Thyroid gland (tissue), 4 donors: ENCODE measurements at regions not wholly inside any gene's neighbourhood (a gene's known extent, or its start where the extent isn't known, plus 50 kb on each side); places are given as distances from the start of the nearest gene placed in this dataset.

Experiments used
- CTCF ChIP-seq, 6 experiments: fragments of 200-600 bp in 3 of 6; fragments of 450-650 bp in 3 of 6; sonication (generic) in 3 of 6; IDR thresholded peaks; one replicate each; pipeline ENCODE4 v1.5.1; 2016 to 2019; ENCODE audit warnings: antibody characterized with exemption in 6 of 6, mild to moderate bottlenecking in 2 of 6, inconsistent platforms in 1 of 6, moderate library complexity in 1 of 6
- POLR2A ChIP-seq, 2 donors: fragments of 450-650 bp; IDR thresholded peaks; one replicate each; pipeline ENCODE4 v1.6.1; 2017; ENCODE audit warnings: antibody characterized with exemption in 2 of 2, mild to moderate bottlenecking in 2 of 2, moderate library complexity in 1 of 2

DNA sequence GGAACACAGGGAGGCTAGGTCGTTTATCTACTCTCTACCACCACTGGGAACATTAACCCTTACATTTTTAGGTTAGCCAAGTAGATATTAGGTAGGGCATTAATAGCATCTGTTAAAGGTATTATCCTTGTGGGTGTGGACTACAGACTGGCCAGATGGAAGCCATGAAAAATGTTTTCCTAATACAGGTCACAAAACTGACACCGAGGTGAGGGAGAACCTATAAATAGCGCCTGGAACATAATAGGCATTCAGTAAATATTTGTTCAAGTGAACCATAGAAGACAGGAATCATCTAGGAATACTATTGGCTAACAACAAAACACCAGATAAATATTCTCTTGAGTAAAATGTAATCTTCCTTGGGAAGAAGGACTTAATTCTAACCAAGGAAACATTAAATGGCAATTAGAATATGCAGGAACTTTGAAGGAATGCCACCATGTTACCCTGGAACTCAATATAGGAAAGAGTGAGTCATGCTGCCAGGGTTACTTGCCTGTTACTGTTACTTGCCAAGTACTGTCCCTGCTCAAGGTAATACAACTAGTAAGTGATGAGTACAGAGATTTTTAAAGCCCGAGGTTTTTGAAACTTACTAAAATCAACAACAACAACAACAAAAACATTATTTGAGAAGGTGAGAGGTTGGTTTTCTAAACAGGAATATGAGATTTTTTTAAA, 79.0 kb downstream of the SOX3 start:
- TF ChIP-seq CTCF (IDR thresholded peaks at IDR 0.05) (no peak), POLR2A (IDR thresholded peaks at IDR 0.05) (no peak)
